HuH-7 (cell line): ENCODE measurements at regions not wholly inside any gene's neighbourhood (a gene's known extent, or its start where the extent isn't known, plus 50 kb on each side); places are given as distances from the start of the nearest gene placed in this dataset.

Experiments
- DNase-seq: peaks from one replicate; pipeline ENCODE4 v3.0.0; 2011; ENCODE audit warnings: low spot score

- DNase-seq = no peak
Observed at GRCh38 chr5:143495110-143495509, 91.6 kb upstream of the NR3C1 start.

- no peak for DNase-seq
Observed at GRCh38 chr5:143494595-143494994, 91.1 kb upstream of the NR3C1 start.

- DNase-seq = no peak
Observed at GRCh38 chr5:143494162-143494561, 90.7 kb upstream of the NR3C1 start.

DNA sequence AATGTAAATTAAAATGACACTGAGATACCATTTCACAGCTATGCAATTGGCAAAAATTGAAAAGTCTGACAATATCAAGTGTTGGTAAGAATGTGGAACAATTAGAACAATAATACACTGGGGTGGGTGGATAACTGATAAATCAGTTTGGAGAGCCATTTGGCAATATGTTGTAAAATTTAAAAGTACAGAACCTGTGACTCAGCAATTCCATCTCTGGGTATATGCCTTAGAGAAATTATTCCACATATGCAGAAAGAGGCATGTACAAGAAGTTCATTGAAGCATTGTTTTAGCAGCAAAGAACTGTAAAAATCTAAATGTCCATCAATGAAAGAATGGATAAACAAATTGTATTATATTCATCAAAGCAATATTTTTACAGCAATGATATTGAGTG lies 89.3 kb upstream of the NR3C1 start:
- no peak for DNase-seq

DNA sequence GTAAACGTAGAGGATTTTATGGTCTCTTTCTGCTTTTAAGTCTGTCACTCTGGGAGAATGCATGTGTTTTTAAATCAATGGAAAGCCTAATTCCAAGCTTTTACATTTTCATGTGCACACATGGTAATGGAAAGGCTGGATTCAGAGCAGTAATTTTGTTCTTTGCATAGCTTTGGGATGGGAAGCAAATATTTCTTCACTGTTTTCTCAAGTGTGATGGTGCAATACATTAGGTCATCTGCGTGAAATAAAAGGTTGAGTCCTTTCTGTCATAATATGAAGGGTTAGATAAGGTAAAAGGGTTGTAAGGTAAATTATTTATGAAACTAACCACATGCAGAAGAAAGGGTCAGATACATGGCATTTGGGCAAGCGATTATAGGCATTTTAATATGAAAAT lies 88.2 kb upstream of the NR3C1 start:
- DNase-seq = peak; percentile 17

- DNase-seq = no peak
Observed at GRCh38 chr5:143488381-143488780, 84.9 kb upstream of the NR3C1 start.

DNA sequence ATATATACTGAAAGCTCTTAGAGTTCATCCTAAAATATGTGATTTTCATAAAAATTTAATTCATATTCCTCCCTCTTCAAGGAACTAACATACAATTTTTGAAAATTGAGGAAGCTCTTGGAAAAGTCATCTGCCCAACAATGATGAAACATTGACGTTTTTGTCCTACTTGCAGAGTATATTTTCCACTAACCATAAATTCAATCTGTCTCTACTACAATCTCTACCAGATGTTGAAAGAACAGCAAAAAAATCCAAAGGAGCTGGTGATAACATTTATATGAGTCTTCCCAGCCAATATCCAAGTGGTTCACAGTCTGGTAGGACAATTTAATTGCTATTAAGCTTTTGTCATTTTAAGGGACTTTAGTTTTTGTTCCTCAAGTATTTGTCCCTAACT lies 81.1 kb upstream of the NR3C1 start:
- DNase-seq = no peak

DNA sequence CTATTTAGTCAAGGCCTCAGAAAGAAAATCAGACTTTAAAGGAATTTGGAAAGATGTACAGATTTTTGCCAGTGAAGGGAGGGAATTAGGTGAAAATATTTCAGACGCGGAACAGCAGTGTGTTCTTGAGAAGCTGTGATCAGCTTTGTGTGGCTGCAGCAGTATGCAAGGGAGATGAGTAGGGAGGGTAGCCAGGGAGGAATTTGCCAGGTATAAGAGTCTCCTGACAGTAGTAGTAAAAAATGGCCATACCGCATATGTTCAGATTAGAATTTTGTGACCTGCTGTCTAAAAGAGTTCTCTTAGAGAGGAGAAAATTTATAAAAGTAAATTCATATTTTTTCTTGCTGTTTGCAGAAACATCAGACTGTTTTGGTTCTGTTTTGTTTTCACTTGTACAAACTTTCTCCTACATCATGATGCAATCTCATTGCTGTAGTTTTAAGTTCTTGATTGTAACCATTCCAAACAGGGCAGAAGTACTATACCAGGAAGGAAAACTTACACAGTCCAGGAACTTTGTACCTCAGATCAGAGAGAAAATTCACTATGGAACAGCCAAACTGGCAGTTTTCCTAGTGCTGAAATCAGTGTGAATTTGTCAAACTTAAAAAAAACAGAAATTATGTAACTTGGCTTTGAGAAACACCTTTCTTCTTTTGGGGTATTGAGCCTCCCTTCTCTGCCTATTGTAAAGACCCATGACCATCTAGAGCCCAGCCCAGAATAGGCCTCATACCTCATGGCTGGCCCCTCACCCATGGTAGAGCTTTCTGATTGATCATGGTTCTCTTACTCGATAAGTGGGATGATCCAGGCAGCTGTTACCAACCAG lies 78.4 kb upstream of the NR3C1 start:
- no peak for DNase-seq

DNA sequence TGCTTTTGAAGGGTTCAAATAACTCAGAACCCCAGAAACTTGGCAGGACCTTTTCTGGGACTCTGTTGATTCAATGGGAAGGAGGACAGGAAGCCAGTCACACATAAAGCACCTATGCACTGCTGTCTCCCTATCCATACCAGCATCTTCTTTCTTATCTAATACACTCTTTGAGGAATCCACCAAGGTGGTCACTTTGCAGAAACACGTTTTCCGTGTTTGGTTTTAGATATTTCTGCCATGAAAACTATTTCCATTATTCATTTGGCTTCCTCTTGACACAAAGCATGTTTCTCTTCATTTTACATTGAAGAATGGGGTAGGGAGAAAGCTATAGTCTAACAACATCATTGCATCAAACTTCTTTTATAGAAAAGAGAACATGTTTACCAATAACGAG lies 76.5 kb upstream of the NR3C1 start:
- DNase-seq = no peak

- DNase-seq = no peak
Observed at GRCh38 chr5:143479394-143479793, 75.9 kb upstream of the NR3C1 start.

- no peak for DNase-seq
Observed at GRCh38 chr5:143476601-143477211, 73.2 kb upstream of the NR3C1 start.

DNA sequence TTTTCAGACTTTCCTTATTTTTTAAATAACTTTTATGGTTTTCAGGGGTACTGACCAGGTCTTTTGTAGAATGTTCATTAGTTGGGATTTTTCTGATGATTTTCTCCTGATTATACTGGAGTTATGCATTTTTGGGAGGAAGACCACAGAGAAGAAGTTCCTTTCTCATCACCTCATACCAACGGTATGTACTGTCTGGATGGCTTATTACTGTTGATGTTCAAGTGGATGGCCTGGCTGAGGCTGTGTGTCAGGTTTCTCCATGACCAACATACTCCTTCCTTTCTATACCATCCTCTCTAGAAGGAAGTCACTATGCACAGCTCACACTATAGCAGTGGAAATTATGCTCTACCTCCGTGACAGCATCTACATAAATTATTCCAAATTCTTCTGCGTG lies 71.1 kb upstream of the NR3C1 start:
- DNase-seq = no peak

GRCh38 chr5:143473481-143473880 lies 70.0 kb upstream of the NR3C1 start:
- DNase-seq = no peak

- DNase-seq = no peak
Observed at GRCh38 chr5:143472576-143472975, 69.1 kb upstream of the NR3C1 start.

DNA sequence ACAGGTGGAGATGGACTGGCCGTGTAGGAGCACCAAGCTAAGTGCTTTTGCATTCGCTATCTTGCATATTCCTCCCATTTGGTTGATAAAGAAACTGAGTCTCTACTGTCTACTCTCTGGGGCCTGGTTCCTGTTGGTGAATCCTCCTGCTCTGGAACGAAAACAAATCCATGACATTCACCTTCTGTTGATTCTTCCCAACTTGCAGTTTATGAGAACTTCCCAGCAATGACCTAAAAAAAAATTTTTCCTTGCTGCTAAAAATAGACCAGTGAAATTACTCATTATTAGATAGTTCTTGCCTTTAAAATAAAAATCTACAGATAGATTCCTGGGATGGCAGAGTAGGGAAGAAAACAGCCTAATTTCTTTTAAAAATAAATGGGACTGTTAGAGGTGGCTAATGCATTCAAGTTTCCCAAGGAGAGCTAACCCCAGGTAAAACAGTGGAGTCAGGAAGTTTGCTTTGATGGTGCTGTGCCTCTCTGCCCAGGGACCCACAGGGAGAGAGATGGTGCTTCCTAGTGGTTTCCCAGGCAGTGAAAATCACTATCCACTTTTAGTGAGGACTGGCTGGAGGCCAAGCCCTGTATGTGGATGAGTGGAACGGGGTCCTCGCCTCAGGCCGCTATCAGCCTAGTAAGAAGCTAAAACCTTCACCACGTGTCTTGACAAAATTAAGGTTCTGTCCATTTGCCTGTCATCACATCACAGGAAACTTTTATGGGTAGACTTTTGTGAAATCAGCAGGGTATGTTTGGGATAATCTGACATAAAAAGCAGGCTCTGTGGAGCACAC lies 68.4 kb upstream of the NR3C1 start:
- DNase-seq = no peak

GRCh38 chr5:143471041-143471509 lies 67.6 kb upstream of the NR3C1 start:
- no peak for DNase-seq

DNA sequence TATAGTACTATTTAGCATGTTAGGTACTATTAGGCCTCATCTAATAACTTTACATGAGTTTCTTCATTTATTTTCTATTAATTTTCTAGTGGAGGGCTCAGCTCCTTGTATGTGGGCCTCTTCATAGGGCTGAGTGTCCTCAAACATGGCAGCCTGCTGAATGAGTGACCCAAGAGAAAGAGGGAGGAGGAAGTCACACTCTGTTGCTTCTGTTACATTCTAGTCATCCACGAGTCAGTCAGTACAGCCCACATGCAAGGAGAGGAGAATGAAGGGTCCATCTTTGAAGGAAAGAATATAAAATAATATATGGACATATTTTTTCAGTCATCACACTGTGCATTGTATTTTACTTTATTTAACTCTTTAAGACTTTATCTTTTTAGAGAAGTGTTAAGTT lies 66.6 kb upstream of the NR3C1 start:
- DNase-seq = no peak

DNA sequence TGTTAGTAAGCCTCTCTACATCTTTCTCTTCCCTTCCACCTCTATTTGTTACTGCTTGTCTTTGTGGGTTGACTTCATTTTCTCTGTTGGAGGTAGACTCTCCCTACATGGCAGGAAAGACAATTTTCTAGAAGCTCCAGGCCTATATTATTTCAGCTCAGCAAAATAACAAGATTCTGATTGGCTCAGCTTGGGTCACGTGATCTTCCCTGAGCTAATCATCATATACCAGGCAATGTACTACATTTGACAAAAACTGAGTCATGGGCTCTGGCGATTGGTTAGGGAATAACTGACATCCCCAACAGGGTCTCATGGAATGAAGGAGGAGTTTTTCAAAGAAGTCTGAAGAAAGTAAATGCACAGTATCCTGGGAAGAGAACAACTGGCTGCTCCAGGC lies 65.6 kb upstream of the NR3C1 start:
- no peak for DNase-seq

DNA sequence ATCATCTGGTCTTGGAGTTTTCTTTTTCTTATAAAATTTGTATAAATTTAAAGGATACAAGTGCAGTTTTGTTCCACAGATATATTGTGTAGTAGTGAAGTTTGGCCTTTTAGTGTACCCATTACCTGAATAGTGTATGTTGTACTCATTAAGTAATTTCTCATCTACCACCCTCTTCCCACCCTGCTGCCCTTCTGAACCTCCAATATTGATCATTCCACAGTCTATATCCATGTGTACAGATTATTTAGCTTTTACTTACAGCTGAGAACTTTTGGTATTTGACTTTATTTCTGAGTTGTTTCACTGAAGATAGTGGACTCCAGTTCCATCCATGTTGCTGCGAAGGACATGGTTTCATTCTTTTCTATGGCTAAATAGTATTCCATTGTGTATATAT lies 63.1 kb upstream of the NR3C1 start:
- DNase-seq = no peak

DNA sequence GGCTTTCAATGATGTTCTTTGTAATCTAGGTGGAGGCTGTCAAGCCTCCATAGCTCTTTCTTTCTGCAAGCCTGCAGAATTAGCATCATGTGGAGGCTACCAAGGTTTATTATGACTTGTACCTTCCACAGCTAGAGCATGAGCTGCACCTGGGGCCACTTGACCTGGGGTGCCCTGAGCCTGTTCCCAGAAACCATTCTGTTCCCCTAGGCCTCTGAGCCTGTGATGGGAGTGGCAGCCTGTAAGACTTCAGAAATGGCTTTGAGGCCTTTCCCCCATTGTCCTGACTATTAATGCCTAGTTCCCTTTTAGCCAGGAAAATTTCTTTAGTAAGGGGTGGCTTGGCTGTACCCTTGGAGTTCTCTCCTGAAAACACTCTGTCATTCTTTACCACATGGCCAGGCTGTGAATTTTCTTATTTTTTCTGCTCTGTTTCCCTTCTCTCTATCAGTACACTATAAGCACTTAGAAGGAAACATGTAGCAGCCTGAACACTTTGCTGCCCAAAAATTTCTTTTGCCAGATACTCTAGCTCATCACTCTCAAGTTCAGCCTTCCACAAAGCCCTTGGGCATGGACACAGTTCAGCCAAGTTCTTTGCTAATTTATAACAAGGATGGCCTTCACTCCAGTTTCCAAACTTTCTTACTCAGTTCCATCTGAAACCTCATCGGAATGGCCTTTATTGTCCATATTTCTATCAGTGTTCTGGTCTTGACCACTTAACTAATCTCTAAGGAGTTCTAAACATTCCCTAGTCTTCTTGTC lies 61.4 kb upstream of the NR3C1 start:
- DNase-seq = no peak

- no peak for DNase-seq
Observed at GRCh38 chr5:143462431-143462830, 58.9 kb upstream of the NR3C1 start.

- DNase-seq = no peak
Observed at GRCh38 chr5:143459433-143459832, 55.9 kb upstream of the NR3C1 start.
